Activated T-cell treated with anti-CD3 and anti-CD28 coated beads for 48 hours (primary cell): ENCODE measurements at regions not wholly inside any gene's neighbourhood (a gene's known extent, or its start where the extent isn't known, plus 50 kb on each side); places are given as distances from the start of the nearest gene placed in this dataset.
"Not testable (repeated sequence)": the region's sequence is repeated elsewhere in the genome, so short reads cannot be mapped to it uniquely, and the experiment has no call there.

Experiments
- DNase-seq: peaks from one replicate; pipeline ENCODE4 v3.0.0-alpha.2; 2020; ENCODE audit warnings: low read depth

DNA sequence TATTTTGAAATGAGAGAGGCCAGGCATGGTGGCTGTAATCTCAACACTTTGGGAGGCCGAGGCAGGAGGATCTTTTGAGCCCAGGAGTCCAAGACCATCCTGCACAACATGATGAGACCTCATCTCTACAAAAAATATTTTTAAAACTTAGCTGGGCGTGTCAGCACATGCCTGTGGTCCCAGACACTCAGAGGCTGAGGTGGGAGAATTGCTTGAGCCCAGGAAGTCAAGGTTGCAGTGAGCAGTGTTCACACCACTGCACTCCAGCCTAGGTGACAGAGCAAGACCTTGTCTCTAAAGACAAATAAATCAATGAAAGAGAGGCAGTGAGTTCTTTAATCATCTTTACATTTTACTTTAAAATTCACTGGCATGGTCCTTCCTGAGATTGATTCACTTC, 124.5 kb downstream of the DUSP6 start:
- no peak for DNase-seq

DNA sequence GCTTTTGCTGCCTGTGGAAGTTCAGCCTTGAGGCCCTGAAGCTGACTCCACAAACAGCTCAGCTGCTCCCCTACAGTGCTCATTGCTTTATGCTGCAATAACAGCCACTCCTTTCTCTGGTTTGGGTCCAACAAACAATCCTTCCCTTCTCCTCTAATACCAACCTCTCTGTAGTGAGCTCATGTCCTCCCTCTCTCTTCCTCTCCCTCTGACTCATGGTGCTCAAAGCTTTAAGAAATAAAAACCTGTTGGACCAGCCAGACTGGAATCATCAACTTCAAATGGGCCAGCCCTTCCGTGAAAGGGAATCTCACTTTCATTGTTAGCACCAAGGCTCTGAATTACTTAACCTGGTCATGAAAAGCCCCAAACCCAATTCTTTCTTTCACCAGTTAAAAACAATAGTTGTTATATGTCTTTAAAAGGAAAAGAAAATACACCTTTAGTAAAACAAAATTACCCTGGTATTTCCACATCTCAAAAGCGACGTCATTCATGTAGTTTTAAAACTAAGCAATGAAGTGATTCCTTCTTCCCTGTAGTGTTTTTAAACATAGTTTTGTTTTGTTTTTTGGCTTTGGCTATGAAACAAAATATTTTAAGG, 126.4 kb downstream of the DUSP6 start:
- no peak for DNase-seq

DNA sequence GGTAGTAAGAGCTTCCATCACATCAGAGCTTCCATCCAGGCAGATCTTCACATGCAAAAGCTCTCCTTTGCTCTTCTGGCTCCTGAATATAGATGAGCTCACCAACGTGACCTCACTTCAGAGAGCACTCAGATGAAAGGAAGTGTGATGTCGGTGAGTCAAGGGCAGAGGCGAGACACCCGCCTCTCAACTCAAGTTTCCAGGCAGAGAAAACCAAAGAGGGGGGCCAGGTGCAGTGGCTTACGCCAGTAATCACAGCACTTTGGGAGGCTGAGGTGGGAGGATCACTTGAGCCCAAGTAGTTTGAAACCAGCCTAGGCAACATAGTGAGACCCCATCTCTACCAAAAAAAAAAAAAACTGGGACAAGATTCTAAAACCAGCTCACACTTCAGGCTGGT, 126.9 kb downstream of the DUSP6 start:
- peak; percentile 68 for DNase-seq

DNA sequence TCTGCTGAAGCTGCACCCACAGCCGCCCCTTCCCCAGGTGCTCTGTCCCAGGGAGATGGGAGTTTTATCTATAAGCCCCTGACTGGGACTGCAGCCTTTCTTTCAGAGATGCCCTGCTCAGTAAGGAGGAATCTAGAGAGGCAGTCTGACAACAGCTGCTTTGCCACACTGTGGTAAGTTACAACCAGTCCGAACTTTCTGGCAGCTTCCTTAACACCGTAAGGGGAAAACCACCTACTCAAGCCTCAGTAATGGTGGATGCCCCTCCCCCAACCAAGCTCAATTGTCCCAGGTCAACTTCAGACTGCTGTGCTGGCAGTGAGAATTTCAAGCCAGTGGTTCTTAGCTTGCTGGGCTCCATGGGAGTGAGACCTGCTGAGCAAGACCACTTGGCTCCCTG, 129.7 kb downstream of the DUSP6 start:
- not testable (repeated sequence) for DNase-seq

DNA sequence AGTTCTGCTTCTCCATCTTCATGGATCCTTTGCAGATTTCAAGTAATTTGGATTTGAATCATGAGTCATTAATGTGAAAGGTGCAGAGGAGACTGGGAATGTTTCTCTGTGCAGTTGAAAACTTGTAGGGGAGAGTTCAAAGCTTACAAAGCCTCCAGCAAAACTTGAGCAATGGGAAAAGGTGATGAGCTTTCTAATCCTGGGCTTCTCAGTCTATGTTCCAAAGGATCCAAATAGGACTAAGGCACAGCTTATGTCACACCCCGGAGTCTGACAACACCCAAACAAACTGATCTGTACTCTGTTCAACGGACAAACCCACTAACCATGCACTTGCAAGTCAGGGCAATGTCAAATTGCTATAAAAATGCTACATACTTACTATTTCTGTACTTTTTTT, 134.8 kb downstream of the DUSP6 start:
- DNase-seq: no peak

DNA sequence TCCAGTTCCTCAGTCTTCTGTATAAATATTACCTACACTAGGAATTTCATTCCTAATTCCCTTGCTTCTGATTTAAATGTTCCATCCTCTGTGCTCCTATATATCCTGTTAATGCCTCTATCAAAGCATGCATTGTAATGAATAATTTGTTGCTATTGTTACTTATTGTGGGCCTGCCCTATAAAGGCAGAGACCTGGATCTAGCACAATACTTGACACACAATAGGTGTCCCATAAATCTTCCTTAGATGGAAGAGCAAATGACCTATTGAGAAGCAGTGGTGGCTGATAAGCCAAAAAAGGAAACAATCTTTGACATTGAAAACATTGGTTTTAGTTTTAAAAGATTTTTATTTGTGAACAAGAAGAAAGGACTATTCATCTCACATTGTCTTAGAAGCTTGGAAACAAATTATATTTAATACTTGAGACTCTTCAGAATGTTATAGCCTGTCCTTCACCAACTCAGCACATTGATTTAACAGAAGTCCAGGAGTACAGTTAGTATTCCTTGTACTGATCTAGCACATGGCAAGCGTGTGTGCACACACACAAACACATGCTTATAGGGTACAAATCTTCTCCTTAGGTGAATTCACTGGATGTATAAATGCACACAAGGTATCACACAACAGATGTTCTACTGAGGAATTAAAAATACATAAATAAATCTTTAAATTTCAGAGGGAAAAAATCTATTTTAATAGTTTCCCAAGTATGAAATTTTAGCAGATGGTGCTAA, 135.9 kb downstream of the DUSP6 start:
- no peak for DNase-seq

DNA sequence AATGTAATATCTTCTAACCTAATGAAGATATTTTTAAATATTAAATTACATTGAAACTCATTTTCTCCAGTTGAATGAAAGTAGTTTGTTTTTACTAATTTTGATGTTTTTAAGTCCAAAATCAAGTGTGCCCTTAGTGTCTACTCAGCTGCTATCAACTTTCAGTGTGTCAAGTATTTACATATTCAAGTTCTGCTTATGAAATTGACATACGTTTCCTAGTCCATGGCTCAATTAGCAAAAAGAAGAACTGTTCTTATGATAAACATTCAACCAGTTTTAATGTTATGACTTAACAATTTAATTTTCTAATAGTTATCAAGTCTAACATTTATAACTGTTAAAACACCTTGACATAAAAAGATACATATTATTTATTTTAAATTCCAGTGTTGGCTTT, 137.1 kb downstream of the DUSP6 start:
- DNase-seq: no peak

DNA sequence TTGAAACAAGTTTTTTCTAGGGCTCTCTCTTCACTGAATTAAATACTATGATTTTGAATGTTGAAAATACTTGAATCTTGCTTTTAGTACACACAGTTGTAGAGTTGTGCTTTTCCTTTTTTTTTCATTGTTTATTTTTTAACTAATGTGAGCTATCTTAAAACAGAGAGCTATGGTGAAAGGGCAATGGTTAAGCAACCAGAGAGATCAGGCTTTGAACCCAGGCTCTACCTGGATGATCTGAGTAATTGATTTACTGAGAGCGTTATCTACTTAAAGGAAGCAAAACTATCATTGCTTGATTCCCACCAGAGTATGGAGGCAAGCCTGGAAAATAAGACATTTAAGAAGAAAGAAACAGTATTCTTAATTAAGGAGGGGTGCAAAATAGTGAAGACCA, 138.6 kb downstream of the DUSP6 start:
- DNase-seq: no peak

DNA sequence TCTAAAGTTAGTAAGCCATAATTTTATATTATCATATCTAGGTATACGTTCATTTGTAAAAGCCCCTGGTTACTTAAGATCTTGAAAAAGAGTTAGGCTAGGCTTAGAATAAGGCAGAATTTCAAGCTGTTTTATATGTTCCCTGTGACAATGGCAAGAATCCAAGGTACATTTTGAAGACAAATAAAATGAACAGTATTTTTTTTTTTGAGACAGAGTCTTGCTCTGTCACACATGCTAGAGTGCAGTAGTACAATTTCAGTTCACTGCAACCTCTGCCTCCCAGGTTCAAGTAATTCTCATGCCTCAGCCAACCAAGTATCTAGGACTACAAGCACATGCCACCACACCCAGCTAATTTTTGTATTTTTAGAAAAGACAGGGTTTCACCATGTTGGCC, 139.2 kb downstream of the DUSP6 start:
- no peak for DNase-seq

DNA sequence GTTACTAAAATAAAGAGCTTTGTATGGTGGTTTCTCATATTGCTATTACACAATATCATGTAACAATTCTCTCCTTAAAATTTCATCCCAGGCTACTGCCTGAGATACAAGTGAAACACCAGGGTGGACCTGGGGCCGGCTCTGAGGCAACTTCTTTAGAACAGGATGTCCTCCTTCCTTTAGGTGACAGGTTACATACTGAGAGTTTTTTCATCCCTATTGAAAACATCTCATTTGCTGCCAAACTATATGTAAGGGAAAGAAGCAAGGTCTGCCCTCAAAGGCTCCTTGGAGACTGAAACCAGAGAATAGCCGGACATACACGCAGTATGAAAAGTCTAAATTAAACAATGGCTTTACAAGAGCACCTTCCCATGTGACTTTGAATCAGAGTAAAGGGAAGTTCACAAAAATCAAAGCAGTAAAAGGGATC, 139.9 kb downstream of the DUSP6 start:
- no peak for DNase-seq

DNA sequence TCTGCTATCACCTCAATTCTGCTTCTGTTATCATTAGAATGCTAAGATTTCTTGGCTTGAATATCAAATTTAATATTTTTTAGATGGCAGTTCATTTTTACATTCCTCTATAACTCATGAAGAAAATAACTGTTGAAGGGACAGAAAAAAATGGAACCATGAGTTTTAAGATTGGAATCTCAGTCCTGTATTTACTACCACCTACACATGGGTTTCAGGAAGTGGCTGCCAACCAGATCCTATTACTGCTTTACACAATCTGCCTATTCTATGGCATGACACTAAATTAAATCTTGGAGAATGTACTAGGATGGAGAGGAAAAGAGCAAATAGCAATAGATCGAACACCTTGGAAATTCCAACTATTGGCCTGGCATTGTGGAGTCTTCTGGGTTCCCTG, 140.8 kb downstream of the DUSP6 start:
- no peak for DNase-seq

DNA sequence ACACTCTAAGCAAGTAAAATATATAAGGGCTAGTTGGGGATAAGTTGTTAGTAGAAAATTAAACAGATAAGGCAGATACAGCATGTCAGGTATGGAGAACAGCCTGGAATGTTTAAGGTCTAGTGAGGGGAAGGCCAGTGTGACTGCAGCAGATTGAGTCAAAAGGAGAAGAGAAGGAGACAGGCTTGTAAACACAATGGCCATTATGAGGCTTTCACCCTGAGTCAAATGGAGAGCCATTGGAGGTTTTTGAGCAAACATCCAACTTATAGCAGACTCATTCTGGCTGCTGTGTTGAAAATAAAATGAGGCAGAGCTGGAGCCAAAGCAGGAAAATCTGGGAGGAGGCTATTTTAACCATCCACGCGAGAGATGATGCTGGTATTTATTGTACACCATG, 142.0 kb downstream of the DUSP6 start:
- no peak for DNase-seq

DNA sequence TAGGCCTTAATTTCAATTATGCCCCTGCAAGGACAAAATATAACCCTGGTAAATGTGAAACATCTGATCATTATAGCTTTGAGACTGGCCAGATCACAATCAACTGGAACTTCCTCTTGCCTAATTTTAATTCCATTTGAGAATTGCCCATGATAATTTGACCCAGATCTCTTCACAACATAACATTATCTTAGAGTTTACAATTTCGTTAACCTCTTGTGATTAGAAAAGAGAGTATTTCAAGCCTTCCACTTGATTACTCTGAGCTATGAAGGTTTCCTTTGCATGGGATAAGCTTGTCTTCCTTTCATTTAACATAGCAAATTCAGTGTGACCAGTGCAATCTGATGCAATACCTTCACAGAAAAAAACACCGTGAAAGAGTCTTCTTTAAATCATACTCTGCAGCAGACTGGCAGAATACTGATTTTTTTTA, 143.6 kb downstream of the DUSP6 start:
- DNase-seq: no peak

DNA sequence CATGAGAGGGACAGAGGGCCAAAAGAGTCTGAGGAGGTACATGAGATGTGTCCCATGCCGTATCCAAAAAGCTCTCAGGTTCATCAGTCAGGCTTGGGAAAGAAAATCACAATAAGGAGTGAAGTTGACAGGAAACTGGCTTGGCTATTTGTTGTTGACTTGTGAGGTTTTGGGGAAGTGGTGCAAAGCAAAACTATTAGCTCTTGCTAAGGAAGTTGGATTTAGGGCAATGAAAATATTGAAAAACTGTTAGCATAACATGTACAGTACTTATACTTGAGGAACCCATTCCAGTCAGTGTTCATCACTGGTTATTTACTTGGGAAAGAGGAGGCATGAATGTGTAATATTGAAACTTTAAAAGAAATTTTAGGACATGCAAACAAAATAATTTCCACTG, 145.9 kb downstream of the DUSP6 start:
- no peak for DNase-seq

DNA sequence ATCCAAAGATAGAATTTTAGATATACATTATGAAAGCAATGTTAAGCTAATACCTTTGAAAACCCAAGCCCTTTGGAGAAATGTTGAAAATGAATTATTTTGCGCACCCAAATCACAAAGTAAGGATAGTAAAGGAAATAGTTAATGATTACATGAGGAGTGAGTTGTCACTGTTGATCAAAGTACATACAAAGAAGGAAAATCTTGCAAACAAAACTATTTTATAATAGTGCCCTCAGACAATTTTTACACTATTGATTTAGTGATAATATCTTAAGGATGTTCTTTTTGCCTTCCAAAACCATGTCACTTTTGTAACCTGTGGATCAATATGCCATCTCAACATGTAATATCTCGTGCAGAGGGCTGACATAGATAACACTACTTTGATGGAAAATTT, 146.8 kb downstream of the DUSP6 start:
- no peak for DNase-seq

DNA sequence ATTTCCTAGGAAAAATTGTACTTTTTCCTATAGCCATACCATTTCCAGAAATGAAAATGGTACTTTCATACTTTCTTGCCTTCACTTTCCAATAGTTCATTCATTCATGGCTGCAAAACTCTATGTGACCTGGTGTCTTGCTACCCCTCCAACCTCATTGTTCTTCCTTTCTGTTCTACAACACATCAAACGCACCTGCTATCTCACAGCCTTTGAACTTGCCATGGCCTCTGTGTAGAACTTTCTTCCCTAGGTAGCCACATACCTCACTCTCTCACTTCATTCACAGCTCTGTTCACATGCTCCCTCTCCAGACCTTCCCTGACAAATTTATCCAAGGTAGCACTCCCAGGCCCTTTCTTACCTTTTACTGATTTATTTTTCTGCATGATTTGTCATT, 149.2 kb downstream of the DUSP6 start:
- DNase-seq: no peak

DNA sequence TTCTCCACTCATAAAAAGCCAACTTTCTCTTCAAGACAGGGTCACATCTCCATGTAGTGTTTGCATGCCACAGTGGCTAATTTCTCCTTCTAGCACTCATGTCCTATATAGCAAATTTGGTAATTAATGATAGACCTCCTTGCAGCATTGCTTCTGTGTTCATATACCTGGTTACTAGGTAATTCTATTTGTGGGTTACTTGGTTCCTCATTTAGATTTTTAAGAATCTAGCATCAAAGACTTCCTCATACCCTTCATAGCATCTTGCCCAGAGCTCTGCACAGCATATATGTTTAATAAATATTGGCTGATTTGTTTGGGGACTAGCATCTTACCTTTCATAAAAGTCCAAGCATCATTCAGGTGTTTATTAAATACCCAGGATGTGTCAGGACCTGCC, 152.1 kb downstream of the DUSP6 start:
- DNase-seq: no peak

DNA sequence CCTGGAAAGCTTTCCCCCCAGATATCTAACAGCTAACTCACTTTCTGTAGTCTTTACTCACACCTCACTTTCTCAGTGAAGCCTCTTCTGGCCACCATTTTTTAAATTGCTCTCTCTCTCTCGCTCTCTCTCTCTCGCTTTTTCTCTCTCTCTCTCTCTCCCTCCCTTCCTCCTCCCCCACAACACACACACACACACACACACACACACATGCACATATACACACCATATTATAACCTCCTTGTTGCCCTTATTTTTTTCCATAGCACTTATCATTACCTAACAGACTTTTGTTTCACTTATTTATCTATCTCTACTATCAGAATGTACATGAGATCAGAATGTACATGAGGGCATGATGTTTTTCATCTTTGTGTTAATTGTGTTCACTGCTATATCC, 156.8 kb downstream of the DUSP6 start:
- DNase-seq: no peak

DNA sequence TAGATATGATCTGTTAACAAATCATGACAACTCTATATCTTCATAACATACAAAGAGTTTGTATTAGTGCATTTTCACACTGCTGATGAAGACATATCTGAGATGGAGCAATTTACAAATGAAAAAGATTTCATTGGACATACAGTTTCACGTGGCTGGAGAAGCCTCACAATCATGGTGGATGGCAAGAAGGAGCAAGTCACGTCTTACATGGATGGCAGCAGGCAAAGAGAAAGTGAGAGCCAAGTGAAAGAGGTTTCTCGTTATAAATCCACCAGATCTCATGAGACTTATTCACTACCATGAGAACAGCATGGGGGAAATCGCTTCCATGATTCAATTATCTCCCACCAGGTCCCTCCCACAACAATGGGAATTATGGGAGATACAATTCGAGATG, 157.6 kb downstream of the DUSP6 start:
- no peak for DNase-seq

DNA sequence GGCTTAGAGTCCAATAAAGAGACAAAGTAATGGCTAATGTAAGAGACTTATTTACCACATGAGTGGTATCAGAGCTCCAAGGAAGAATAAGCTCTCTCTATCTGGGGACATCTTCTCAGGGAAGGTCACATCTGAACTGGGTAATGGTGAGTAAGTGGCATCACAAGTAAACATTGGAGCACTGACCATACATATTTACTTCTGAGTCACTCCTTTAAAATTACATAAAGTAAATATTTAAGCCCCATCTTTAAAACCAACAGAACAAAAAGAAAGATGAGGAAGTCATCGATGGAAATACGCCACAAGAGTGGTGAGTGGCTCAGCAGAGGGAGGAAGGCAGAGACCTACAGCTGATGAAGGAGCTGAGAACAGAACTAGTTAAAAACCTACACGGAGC, 159.9 kb downstream of the DUSP6 start:
- DNase-seq: no peak

DNA sequence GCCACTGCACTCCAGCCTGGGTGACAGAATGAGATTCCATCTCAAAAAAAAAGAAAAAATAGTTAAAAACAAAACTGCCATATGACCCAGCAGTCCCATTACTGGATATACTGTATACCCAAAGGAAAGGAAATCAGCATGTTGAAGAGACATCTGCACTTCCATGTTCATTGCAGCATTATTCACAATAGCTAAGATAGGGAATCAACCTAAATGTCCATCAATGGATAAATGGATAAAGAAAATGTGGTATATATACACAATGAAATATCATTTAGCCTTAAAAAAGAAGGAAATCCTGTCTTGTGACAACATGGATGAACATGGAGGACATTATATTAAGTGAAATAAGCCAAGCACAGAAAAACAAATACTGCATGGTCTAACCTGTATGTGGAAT, 160.7 kb downstream of the DUSP6 start:
- not testable (repeated sequence) for DNase-seq

DNA sequence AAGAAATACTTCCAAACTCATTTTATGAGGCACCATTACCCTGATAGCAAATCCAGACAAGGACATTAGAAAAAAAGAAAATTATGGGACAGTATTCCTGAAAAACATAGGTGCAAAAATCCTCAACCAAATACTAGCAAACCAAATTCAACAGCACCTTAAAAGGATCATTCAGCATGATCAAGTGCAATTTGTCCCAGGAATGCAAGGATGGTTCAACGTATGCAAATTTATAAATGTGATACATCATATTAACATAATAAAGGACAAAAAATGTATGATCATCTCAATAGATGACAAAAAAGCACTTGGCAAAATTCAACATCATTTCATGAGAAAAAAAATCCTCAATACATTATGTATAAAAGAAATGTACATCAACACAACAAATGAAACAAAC, 162.9 kb downstream of the DUSP6 start:
- no peak for DNase-seq

DNA sequence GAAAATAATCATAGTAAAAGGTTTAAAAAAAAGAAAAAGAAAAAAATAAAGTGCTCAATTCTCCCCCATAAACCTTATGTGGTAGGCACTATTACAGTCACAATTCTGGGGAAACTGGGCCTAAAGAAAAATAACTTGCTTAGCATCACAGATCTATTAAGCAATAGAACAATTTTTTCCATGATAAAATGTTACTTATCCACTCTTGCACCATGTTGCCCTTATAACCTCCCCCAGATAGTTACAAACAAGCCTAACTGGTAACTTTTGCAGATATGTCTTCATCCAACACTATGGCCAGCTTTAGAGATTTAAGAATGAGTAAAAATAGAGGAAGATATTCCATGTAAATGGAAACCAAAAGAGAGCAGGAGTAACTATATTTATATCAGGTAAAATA, 164.8 kb downstream of the DUSP6 start:
- no peak for DNase-seq

DNA sequence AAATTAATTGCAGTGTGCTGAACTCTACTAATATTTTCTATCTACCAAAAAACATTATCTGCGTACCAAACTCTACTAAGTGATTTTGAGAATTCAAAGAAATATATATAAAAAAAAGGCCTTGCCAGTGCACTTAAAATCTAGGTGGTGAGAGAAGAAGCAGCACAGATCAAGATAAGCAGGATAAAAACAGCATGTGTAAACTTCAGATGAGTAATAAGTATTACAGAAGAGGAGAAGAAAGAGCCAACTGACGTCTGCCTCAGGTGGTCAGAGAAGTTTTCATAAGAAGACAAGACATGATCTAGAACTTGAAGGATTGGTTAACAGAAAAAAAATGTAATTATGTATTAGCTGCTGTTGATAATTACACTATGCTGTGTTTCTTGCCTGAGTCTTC, 166.4 kb downstream of the DUSP6 start:
- DNase-seq: no peak
